Osteocyte (in vitro differentiated cells): ENCODE measurements at regions not wholly inside any gene's neighbourhood (a gene's known extent, or its start where the extent isn't known, plus 50 kb on each side); places are given as distances from the start of the nearest gene placed in this dataset.

ENCODE experiments used
- DNase-seq: peaks from one replicate; pipeline ENCODE4 v3.0.0; 2021; ENCODE audit warnings: mixed read lengths; ENCODE audit not compliant: unreplicated experiment; ENCODE audit errors: extremely low spot score
- H3K27ac Mint-ChIP-seq: one replicate; pipeline ENCODE4 v1.8.0; 2021; ENCODE audit warnings: mild to moderate bottlenecking, mixed read lengths; ENCODE audit not compliant: unreplicated experiment
- H3K27me3 Mint-ChIP-seq: one replicate; pipeline ENCODE4 v1.8.0; 2021; ENCODE audit warnings: mixed read lengths; ENCODE audit not compliant: unreplicated experiment
- H3K36me3 Mint-ChIP-seq: one replicate; pipeline ENCODE4 v1.8.0; 2021; ENCODE audit warnings: mixed read lengths; ENCODE audit not compliant: unreplicated experiment
- H3K4me1 Mint-ChIP-seq: one replicate; pipeline ENCODE4 v1.8.0; 2021; ENCODE audit warnings: mixed read lengths; ENCODE audit not compliant: unreplicated experiment
- H3K4me3 Mint-ChIP-seq: one replicate; pipeline ENCODE4 v1.8.0; 2021; ENCODE audit warnings: mild to moderate bottlenecking, moderate library complexity, mixed read lengths; ENCODE audit not compliant: unreplicated experiment
- H3K9me3 Mint-ChIP-seq: one replicate; pipeline ENCODE4 v1.8.0; 2021; ENCODE audit warnings: mixed read lengths; ENCODE audit not compliant: unreplicated experiment
- CTCF ChIP-seq: fragments of 200-600 bp; sonication (generic); IDR thresholded peaks from 2 replicates; pipeline ENCODE4 v1.5.0; 2021; ENCODE audit warnings: antibody characterized with exemption, mild to moderate bottlenecking, moderate library complexity

GRCh38 chr7:110281362-110281761, 809.6 kb upstream of the LRRN3 start:
- H3K9me3 Mint-ChIP-seq, result no peaks in the 10 kb centered on the region
- no peaks in the 10 kb centered on the region for H3K27me3 Mint-ChIP-seq
- H3K36me3 Mint-ChIP-seq, result no peaks in the 10 kb centered on the region
- DNase-seq, result no peak
- H3K27ac Mint-ChIP-seq, result no peak overlapping the region
- H3K4me1 Mint-ChIP-seq, result no peaks in the 10 kb centered on the region
- no peak for TF ChIP-seq CTCF
- no peak overlapping the region for H3K4me3 Mint-ChIP-seq

GRCh38 chr7:110283056-110283455, 807.9 kb upstream of the LRRN3 start:
- DNase-seq, result no peak
- H3K27ac Mint-ChIP-seq, result no peak overlapping the region
- no peaks in the 10 kb centered on the region for H3K36me3 Mint-ChIP-seq
- TF ChIP-seq CTCF, result no peak
- H3K9me3 Mint-ChIP-seq, result no peaks in the 10 kb centered on the region
- no peaks in the 10 kb centered on the region for H3K27me3 Mint-ChIP-seq
- H3K4me3 Mint-ChIP-seq, result no peak overlapping the region
- no peaks in the 10 kb centered on the region for H3K4me1 Mint-ChIP-seq

GRCh38 chr7:110291430-110291829, 799.5 kb upstream of the LRRN3 start:
- H3K4me3 Mint-ChIP-seq, result no peak overlapping the region
- DNase-seq, result no peak
- H3K9me3 Mint-ChIP-seq, result no peaks in the 10 kb centered on the region
- H3K36me3 Mint-ChIP-seq, result no peaks in the 10 kb centered on the region
- TF ChIP-seq CTCF, result no peak
- H3K4me1 Mint-ChIP-seq, result peaks cover 5% of the 10 kb centered on the region
- no peaks in the 10 kb centered on the region for H3K27me3 Mint-ChIP-seq
- no peak overlapping the region for H3K27ac Mint-ChIP-seq

- Mint-ChIP-seq H3K36me3 (no peaks in the 10 kb centered on the region), H3K9me3 (peaks cover 6% of the 10 kb centered on the region), H3K4me1 (peaks cover 7% of the 10 kb centered on the region), H3K4me3 (no peak overlapping the region), H3K27ac (no peak overlapping the region), H3K27me3 (no peaks in the 10 kb centered on the region)
- DNase-seq, result no peak
- TF ChIP-seq CTCF, result no peak
Observed at GRCh38 chr7:110296321-110296720, 794.6 kb upstream of the LRRN3 start.

GRCh38 chr7:110307776-110308175, 783.2 kb upstream of the LRRN3 start:
- Mint-ChIP-seq H3K27me3 (no peaks in the 10 kb centered on the region), H3K4me1 (peaks cover 31% of the 10 kb centered on the region), H3K9me3 (peaks cover 8% of the 10 kb centered on the region), H3K36me3 (no peaks in the 10 kb centered on the region), H3K27ac (no peak overlapping the region), H3K4me3 (no peak overlapping the region)
- no peak for TF ChIP-seq CTCF
- DNase-seq, result no peak
